CD4-positive, alpha-beta T cell treated with Interleukin-6 at 100 ng/mL for 8 hours (primary cell): ENCODE measurements at regions not wholly inside any gene's neighbourhood (a gene's known extent, or its start where the extent isn't known, plus 50 kb on each side); places are given as distances from the start of the nearest gene placed in this dataset.

Experiments used
- DNase-seq: peaks from one replicate; pipeline ENCODE4 v3.0.0-alpha.2; 2020; ENCODE audit warnings: mixed read lengths, low spot score

GRCh38 chr5:14983666-14984441 lies 112.3 kb upstream of the ANKH start:
- peak; percentile 41 for DNase-seq

GRCh38 chr5:14980698-14981097 lies 109.1 kb upstream of the ANKH start:
- no peak for DNase-seq

GRCh38 chr5:14977058-14977685 lies 105.6 kb upstream of the ANKH start:
- no peak for DNase-seq

GRCh38 chr5:14976486-14976885 lies 104.9 kb upstream of the ANKH start:
- no peak for DNase-seq

- no peak for DNase-seq
Observed at GRCh38 chr5:14971873-14972272, 100.3 kb upstream of the ANKH start.

GRCh38 chr5:14968796-14969195 lies 97.2 kb upstream of the ANKH start:
- DNase-seq = no peak

- no peak for DNase-seq
Observed at GRCh38 chr5:14967166-14967565, 95.6 kb upstream of the ANKH start.

- DNase-seq = no peak
Observed at GRCh38 chr5:14965815-14966214, 94.2 kb upstream of the ANKH start.

GRCh38 chr5:14962604-14963003 lies 91.0 kb upstream of the ANKH start:
- no peak for DNase-seq

GRCh38 chr5:14960120-14960462 lies 88.5 kb upstream of the ANKH start:
- DNase-seq = no peak

- no peak for DNase-seq
Observed at GRCh38 chr5:14959399-14960119, 88.0 kb upstream of the ANKH start.

GRCh38 chr5:14958188-14958587 lies 86.6 kb upstream of the ANKH start:
- no peak for DNase-seq

- no peak for DNase-seq
Observed at GRCh38 chr5:14956423-14957046, 85.0 kb upstream of the ANKH start.

GRCh38 chr5:14954616-14955343 lies 83.2 kb upstream of the ANKH start:
- DNase-seq = no peak

- DNase-seq = no peak
Observed at GRCh38 chr5:14954216-14954615, 82.6 kb upstream of the ANKH start.

GRCh38 chr5:14953075-14953607 lies 81.6 kb upstream of the ANKH start:
- DNase-seq = no peak

GRCh38 chr5:14948383-14948782 lies 76.8 kb upstream of the ANKH start:
- DNase-seq = no peak

GRCh38 chr5:14946815-14947620 lies 75.4 kb upstream of the ANKH start:
- DNase-seq = peak; percentile 57

- DNase-seq = no peak
Observed at GRCh38 chr5:14945450-14945849, 73.9 kb upstream of the ANKH start.

- DNase-seq = no peak
Observed at GRCh38 chr5:14944996-14945395, 73.4 kb upstream of the ANKH start.

GRCh38 chr5:14944350-14944739 lies 72.8 kb upstream of the ANKH start:
- no peak for DNase-seq
